IgD-negative memory B cell (primary cell): ENCODE measurements at regions not wholly inside any gene's neighbourhood (a gene's known extent, or its start where the extent isn't known, plus 50 kb on each side); places are given as distances from the start of the nearest gene placed in this dataset.

Experiments
- H3K27ac Mint-ChIP-seq, 3 donors: one replicate each; pipeline ENCODE4 v1.8.0; 2020 to 2022; ENCODE audit warnings: mild to moderate bottlenecking in 3 of 3, mixed read lengths in 3 of 3, moderate library complexity in 1 of 3
- H3K27me3 Mint-ChIP-seq: one replicate; pipeline ENCODE4 v1.8.0; 2021; ENCODE audit warnings: mixed read lengths
- H3K36me3 Mint-ChIP-seq: one replicate; pipeline ENCODE4 v1.8.0; 2020; ENCODE audit warnings: mild to moderate bottlenecking, mixed read lengths
- H3K4me1 Mint-ChIP-seq, 3 donors: one replicate each; pipeline ENCODE4 v1.8.0; 2020 to 2022; ENCODE audit warnings: mixed read lengths in 3 of 3, mild to moderate bottlenecking in 1 of 3
- H3K4me3 Mint-ChIP-seq, 4 donors: one replicate each; pipeline ENCODE4 v1.8.0; 2020 to 2022; ENCODE audit warnings: mild to moderate bottlenecking in 4 of 4, mixed read lengths in 4 of 4, moderate library complexity in 3 of 4
- H3K9me3 Mint-ChIP-seq, 3 donors: one replicate each; pipeline ENCODE4 v1.8.0; 2020 to 2021; ENCODE audit warnings: mixed read lengths in 3 of 3, mild to moderate bottlenecking in 1 of 3

DNA sequence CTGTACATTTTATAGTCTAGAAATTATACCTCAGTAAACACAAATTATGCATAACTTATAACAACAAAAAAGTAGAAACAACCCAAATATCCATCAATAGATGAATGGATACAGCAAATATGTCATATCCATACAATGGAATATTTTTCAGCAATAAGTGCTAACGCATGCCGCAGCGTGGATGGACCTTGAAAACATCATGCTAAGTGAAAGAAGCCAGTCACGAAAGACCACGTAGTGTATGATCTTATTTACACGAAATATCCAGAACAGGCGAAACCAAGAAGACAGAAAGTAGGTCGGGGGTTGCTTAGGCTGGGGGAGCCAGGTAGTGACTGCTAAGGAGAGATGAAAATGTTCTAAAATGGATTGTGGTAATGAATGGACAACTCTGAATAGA is 167.1 kb upstream of the MYCN start:
- no peak overlapping the region for H3K4me3 Mint-ChIP-seq
- no peaks in the 10 kb centered on the region for H3K36me3 Mint-ChIP-seq
- H3K9me3 Mint-ChIP-seq: peaks cover 1 to 4% (median 2%) of the 10 kb centered on the region in 3 donors
- no peaks in the 10 kb centered on the region for H3K4me1 Mint-ChIP-seq
- H3K27ac Mint-ChIP-seq: no peak overlapping the region
- no peaks in the 10 kb centered on the region for H3K27me3 Mint-ChIP-seq

- no peaks in the 10 kb centered on the region for H3K4me1 Mint-ChIP-seq
- no peaks in the 10 kb centered on the region for H3K27me3 Mint-ChIP-seq
- no peak overlapping the region for H3K27ac Mint-ChIP-seq
- H3K4me3 Mint-ChIP-seq: no peak overlapping the region
- H3K36me3 Mint-ChIP-seq: no peaks in the 10 kb centered on the region
- peaks cover 1 to 4% (median 2%) of the 10 kb centered on the region in 3 donors for H3K9me3 Mint-ChIP-seq
Observed at GRCh38 chr2:15773846-15774245, 166.5 kb upstream of the MYCN start.

GRCh38 chr2:15775753-15776628 is 164.4 kb upstream of the MYCN start:
- H3K9me3 Mint-ChIP-seq: peaks cover 1 to 4% (median 2%) of the 10 kb centered on the region in 3 donors
- H3K4me3 Mint-ChIP-seq: no peak overlapping the region
- no peak overlapping the region for H3K27ac Mint-ChIP-seq
- no peaks in the 10 kb centered on the region for H3K27me3 Mint-ChIP-seq
- no peaks in the 10 kb centered on the region for H3K36me3 Mint-ChIP-seq
- H3K4me1 Mint-ChIP-seq: no peaks in the 10 kb centered on the region

GRCh38 chr2:15776629-15776919 is 163.8 kb upstream of the MYCN start:
- H3K9me3 Mint-ChIP-seq: peaks cover 1 to 4% (median 2%) of the 10 kb centered on the region in 3 donors
- no peak overlapping the region for H3K4me3 Mint-ChIP-seq
- no peaks in the 10 kb centered on the region for H3K36me3 Mint-ChIP-seq
- no peak overlapping the region for H3K27ac Mint-ChIP-seq
- no peaks in the 10 kb centered on the region for H3K4me1 Mint-ChIP-seq
- H3K27me3 Mint-ChIP-seq: no peaks in the 10 kb centered on the region

DNA sequence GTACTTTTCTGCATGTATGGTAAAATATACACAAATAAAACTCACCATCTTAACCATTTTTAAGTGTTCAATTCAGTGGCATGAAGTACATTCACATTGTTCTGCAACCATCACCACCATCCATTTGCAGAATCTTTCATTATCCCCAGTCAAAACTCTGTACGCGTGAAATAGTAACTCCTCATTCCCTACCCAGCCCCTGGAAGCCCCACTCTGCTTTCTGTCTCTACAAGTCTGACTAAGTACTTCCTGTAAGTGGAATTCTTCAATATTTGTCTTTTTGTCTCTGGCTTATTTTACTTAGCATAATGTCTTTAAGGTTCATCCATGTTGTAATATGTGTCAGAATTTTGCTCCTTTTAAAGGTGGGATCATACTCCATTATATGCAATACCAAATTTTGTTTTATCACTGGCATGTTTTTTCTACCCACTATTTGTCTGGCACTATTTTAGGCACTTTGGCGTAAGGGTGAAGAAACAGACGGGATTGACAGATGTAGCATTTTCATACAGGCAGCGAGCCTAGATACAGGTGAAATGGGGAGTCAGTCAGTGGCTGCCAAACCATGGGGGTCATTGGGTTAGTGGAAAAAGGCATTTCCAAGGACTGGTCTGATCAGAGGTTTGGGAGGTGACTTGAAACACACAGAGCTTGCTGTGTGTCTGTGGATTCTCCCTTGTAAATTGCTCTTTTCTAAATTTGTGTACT is 163.2 kb upstream of the MYCN start:
- Mint-ChIP-seq H3K27ac (no peak overlapping the region), H3K4me3 (no peak overlapping the region), H3K4me1 (no peaks in the 10 kb centered on the region), H3K27me3 (no peaks in the 10 kb centered on the region), H3K36me3 (no peaks in the 10 kb centered on the region), H3K9me3 (peaks cover 1 to 4% (median 2%) of the 10 kb centered on the region in 3 donors)

DNA sequence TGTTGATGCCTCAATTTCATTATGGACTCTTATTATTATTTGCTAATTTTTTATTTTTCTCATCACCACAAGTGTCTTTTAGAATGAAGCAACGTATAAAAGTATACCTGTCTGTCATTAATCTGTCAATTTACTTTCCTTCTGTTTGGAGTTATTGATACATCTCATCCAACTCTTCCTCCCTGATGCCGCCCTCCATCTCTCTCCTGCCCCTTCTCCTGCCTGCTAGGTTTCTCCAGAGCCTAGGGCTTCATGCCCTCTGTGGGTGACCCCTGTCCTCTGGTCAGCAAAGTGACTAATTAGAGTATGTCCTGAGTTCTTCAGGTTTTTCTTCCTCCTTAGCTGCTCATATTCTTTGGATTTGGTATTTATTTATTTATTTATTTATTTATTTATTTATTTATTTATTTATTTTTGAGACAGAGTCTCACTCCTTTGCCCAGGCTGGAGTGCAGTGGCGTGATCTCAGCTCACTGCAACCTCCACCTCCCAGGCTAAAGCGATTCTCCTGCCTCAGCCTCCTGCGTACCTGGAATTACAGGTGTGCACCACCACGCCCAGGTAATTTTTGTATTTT is 162.5 kb upstream of the MYCN start:
- Mint-ChIP-seq H3K4me3 (no peak overlapping the region), H3K36me3 (no peaks in the 10 kb centered on the region), H3K9me3 (peaks cover 1 to 4% (median 2%) of the 10 kb centered on the region in 3 donors), H3K4me1 (no peaks in the 10 kb centered on the region), H3K27ac (no peak overlapping the region), H3K27me3 (no peaks in the 10 kb centered on the region)

GRCh38 chr2:15778529-15779219 is 161.7 kb upstream of the MYCN start:
- no peaks in the 10 kb centered on the region for H3K27me3 Mint-ChIP-seq
- peaks cover 1 to 4% (median 2%) of the 10 kb centered on the region in 3 donors for H3K9me3 Mint-ChIP-seq
- no peaks in the 10 kb centered on the region for H3K36me3 Mint-ChIP-seq
- no peak overlapping the region for H3K4me3 Mint-ChIP-seq
- no peaks in the 10 kb centered on the region for H3K4me1 Mint-ChIP-seq
- no peak overlapping the region for H3K27ac Mint-ChIP-seq

DNA sequence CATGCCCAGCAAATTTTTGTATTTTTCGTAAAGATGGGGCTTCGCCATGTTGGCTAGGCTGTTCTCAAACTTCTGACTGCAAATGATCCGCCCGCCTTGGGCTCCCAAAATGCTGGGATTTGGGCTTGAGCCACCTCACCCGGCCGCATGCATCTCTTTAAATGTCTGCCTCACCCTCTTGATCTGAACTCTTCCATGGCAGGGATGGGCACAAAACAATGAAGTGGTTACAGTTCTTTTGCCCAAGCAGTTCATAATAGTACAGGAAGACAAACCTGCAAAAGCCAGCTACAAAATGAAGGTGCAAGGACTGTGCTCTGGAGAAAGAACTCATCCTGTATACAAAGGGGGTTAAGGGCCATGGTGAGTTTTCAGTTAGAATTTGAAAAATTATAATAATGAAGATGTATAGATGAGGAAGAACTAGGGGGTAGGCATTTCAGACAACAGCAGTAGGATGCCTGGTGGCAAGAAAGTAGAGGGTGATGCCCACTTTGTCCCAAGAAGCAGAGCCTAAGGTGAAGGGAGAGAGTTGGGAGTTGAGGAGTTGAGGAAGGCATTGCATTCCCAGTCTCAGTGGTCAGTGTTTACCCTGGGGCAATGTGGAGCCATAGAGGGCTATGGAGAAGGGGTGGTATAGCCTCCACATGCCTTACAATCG is 160.8 kb upstream of the MYCN start:
- no peaks in the 10 kb centered on the region for H3K4me1 Mint-ChIP-seq
- H3K27me3 Mint-ChIP-seq: no peaks in the 10 kb centered on the region
- H3K27ac Mint-ChIP-seq: no peak overlapping the region
- peak overlapping the region in 1 of 4 donors; percentile 4 for H3K4me3 Mint-ChIP-seq
- H3K36me3 Mint-ChIP-seq: no peaks in the 10 kb centered on the region
- peaks cover under 1 to 4% (median 2%) of the 10 kb centered on the region in 3 donors for H3K9me3 Mint-ChIP-seq

- Mint-ChIP-seq H3K9me3 (peaks cover 0 to 4% (median 2%) of the 10 kb centered on the region in 3 donors), H3K36me3 (no peaks in the 10 kb centered on the region), H3K4me1 (no peaks in the 10 kb centered on the region), H3K27me3 (no peaks in the 10 kb centered on the region), H3K4me3 (no peak overlapping the region), H3K27ac (no peak overlapping the region)
Observed at GRCh38 chr2:15780234-15780633, 160.1 kb upstream of the MYCN start.

GRCh38 chr2:15780912-15781574 is 159.3 kb upstream of the MYCN start:
- H3K27ac Mint-ChIP-seq: no peak overlapping the region
- H3K4me3 Mint-ChIP-seq: no peak overlapping the region
- no peaks in the 10 kb centered on the region for H3K4me1 Mint-ChIP-seq
- no peaks in the 10 kb centered on the region for H3K27me3 Mint-ChIP-seq
- peaks cover 0 to 4% (median 2%) of the 10 kb centered on the region in 3 donors for H3K9me3 Mint-ChIP-seq
- H3K36me3 Mint-ChIP-seq: no peaks in the 10 kb centered on the region

GRCh38 chr2:15782009-15782751 is 158.2 kb upstream of the MYCN start:
- H3K27ac Mint-ChIP-seq: no peak overlapping the region
- no peak overlapping the region for H3K4me3 Mint-ChIP-seq
- H3K9me3 Mint-ChIP-seq: peaks cover 0 to under 1% (median 0%) of the 10 kb centered on the region in 3 donors
- H3K36me3 Mint-ChIP-seq: no peaks in the 10 kb centered on the region
- H3K4me1 Mint-ChIP-seq: no peaks in the 10 kb centered on the region
- no peaks in the 10 kb centered on the region for H3K27me3 Mint-ChIP-seq

GRCh38 chr2:15782769-15783294 is 157.5 kb upstream of the MYCN start:
- H3K27me3 Mint-ChIP-seq: no peaks in the 10 kb centered on the region

GRCh38 chr2:15783489-15783888 is 156.9 kb upstream of the MYCN start:
- H3K4me1 Mint-ChIP-seq: no peaks in the 10 kb centered on the region
- no peaks in the 10 kb centered on the region for H3K9me3 Mint-ChIP-seq
- H3K4me3 Mint-ChIP-seq: no peak overlapping the region
- H3K27me3 Mint-ChIP-seq: no peaks in the 10 kb centered on the region
- H3K27ac Mint-ChIP-seq: no peak overlapping the region
- H3K36me3 Mint-ChIP-seq: no peaks in the 10 kb centered on the region

More at GRCh38 chr2:15782769-15783294, 157.5 kb upstream of the MYCN start:
- Mint-ChIP-seq H3K4me3 (no peak overlapping the region), H3K9me3 (no peaks in the 10 kb centered on the region), H3K4me1 (no peaks in the 10 kb centered on the region), H3K36me3 (no peaks in the 10 kb centered on the region), H3K27ac (no peak overlapping the region)
